ENCODE measurements at regions not wholly inside any gene's neighbourhood (a gene's known extent, or its start where the extent isn't known, plus 50 kb on each side); places are given as distances from the start of the nearest gene placed in this dataset.

GRCh38 chr6:132972971-132973370, 158.6 kb downstream of the RPS12 start:
- TF ChIP-seq CTCF (IDR thresholded peaks at IDR 0.05; ENCODE audit: extremely low read depth, insufficient read depth, missing control alignments), result no peak

GRCh38 chr6:132973514-132973993, 159.2 kb downstream of the RPS12 start:
- no peak for DNase-seq (ENCODE audit: low spot score)
- no peak for TF ChIP-seq CTCF (IDR thresholded peaks at IDR 0.05; ENCODE audit: extremely low read depth, insufficient read depth, missing control alignments)
- in situ Hi-C loops (cut with MboI; ENCODE audit: low pct_unique_long_range_greater_than_20kb, low sequenced_read_pairs, unreplicated experiment), result no loop called here

More at GRCh38 chr6:132972971-132973370, 158.6 kb downstream of the RPS12 start:
- in situ Hi-C loops (cut with MboI; ENCODE audit: low pct_unique_long_range_greater_than_20kb, low sequenced_read_pairs, unreplicated experiment), result no loop called here
- no peak for DNase-seq (ENCODE audit: low spot score)

GRCh38 chr6:132974122-132974521, 159.8 kb downstream of the RPS12 start:
- DNase-seq (ENCODE audit: low spot score), result no peak
- no peak for TF ChIP-seq CTCF (IDR thresholded peaks at IDR 0.05; ENCODE audit: extremely low read depth, insufficient read depth, missing control alignments)
- in situ Hi-C loops (cut with MboI; ENCODE audit: low pct_unique_long_range_greater_than_20kb, low sequenced_read_pairs, unreplicated experiment), result no loop called here

- in situ Hi-C loops (cut with MboI; ENCODE audit: low pct_unique_long_range_greater_than_20kb, low sequenced_read_pairs, unreplicated experiment), result no loop called here
- no peak for TF ChIP-seq CTCF (IDR thresholded peaks at IDR 0.05; ENCODE audit: extremely low read depth, insufficient read depth, missing control alignments)
- DNase-seq (ENCODE audit: low spot score), result no peak
Measured at GRCh38 chr6:132977413-132977812, 163.0 kb downstream of the RPS12 start.

- TF ChIP-seq CTCF (IDR thresholded peaks at IDR 0.05; ENCODE audit: extremely low read depth, insufficient read depth, missing control alignments), result no peak
Measured at GRCh38 chr6:132978685-132979084, 164.3 kb downstream of the RPS12 start.

GRCh38 chr6:132993738-132994137, 179.4 kb downstream of the RPS12 start:
- no peak for DNase-seq (ENCODE audit: low spot score)
- in situ Hi-C loops (cut with MboI; ENCODE audit: low pct_unique_long_range_greater_than_20kb, low sequenced_read_pairs, unreplicated experiment), result no loop called here
- no peak for TF ChIP-seq CTCF (IDR thresholded peaks at IDR 0.05; ENCODE audit: extremely low read depth, insufficient read depth, missing control alignments)

More at GRCh38 chr6:132978685-132979084, 164.3 kb downstream of the RPS12 start:
- no peak for DNase-seq (ENCODE audit: low spot score)
- in situ Hi-C loops (cut with MboI; ENCODE audit: low pct_unique_long_range_greater_than_20kb, low sequenced_read_pairs, unreplicated experiment), result no loop called here

GRCh38 chr6:132995009-132995408, 180.6 kb downstream of the RPS12 start:
- TF ChIP-seq CTCF (IDR thresholded peaks at IDR 0.05; ENCODE audit: extremely low read depth, insufficient read depth, missing control alignments), result no peak
- no peak for DNase-seq (ENCODE audit: low spot score)

More at GRCh38 chr6:132995009-132995408, 180.6 kb downstream of the RPS12 start:
- in situ Hi-C loops (cut with MboI; ENCODE audit: low pct_unique_long_range_greater_than_20kb, low sequenced_read_pairs, unreplicated experiment), result no loop called here
